GM12878 (cell line): ENCODE measurements at regions not wholly inside any gene's neighbourhood (a gene's known extent, or its start where the extent isn't known, plus 50 kb on each side); places are given as distances from the start of the nearest gene placed in this dataset.

Experiments used
- CBX3 ChIP-seq: fragments of 200-600 bp; sonication (generic); IDR thresholded peaks from 2 replicates; pipeline ENCODE4 v1.6.1; 2016; ENCODE audit warnings: low read depth, borderline replicate concordance
- CTCF ChIP-seq, 3 experiments: IDR thresholded peaks in 2 of 3; conservative IDR thresholded peaks in 1 of 3; 2 replicates each; pipeline ENCODE4 v1.5.1; 2011; ENCODE audit warnings: low read depth in 3 of 3, low read length in 3 of 3, mild to moderate bottlenecking in 3 of 3, control low read depth in 2 of 3, moderate library complexity in 2 of 3, inconsistent platforms in 1 of 3, mixed read lengths in 1 of 3; ENCODE audit not compliant: control insufficient read depth in 2 of 3, insufficient read depth in 1 of 3; ENCODE audit errors: extremely low read depth in 1 of 3
- EZH2 ChIP-seq: IDR thresholded peaks from 2 replicates; pipeline ENCODE4 v1.6.1; 2012; ENCODE audit warnings: low read depth, mild to moderate bottlenecking, control low read depth, inconsistent platforms, low read length, borderline replicate concordance; ENCODE audit not compliant: control insufficient read depth
- GABPA ChIP-seq: IDR thresholded peaks from 2 replicates; pipeline ENCODE4 v1.6.1; 2014; ENCODE audit warnings: antibody characterized with exemption, low read depth, mild to moderate bottlenecking, inconsistent platforms
- SREBF1 ChIP-seq: IDR thresholded peaks from 2 replicates; pipeline ENCODE4 v1.6.1; 2012; ENCODE audit warnings: mild to moderate bottlenecking, low read length
- ZNF274 ChIP-seq: IDR thresholded peaks from one replicate; pipeline ENCODE4 v1.8.0; 2011; ENCODE audit not compliant: insufficient read length, insufficient read depth

GRCh38 chr1:81446000-81446669 is 354.6 kb upstream of the ADGRL2 start:
- no peak for TF ChIP-seq ZNF274
- no peak for TF ChIP-seq CBX3
- no peak for TF ChIP-seq CTCF (IDR thresholded peaks at IDR 0.05 in 2 of 3, conservative IDR thresholded peaks at IDR 0.05 in 1 of 3; ENCODE audit: control insufficient read depth in 2 of 3, extremely low read depth in 1 of 3, insufficient read depth in 1 of 3, low read depth in 3 of 3, low read length in 3 of 3)
- no peak for TF ChIP-seq EZH2
- TF ChIP-seq SREBF1, result no peak
- no peak for TF ChIP-seq GABPA
